NCI-H460 (cell line): ENCODE measurements at regions not wholly inside any gene's neighbourhood (a gene's known extent, or its start where the extent isn't known, plus 50 kb on each side); places are given as distances from the start of the nearest gene placed in this dataset.
"Not testable (repeated sequence)": the region's sequence is repeated elsewhere in the genome, so short reads cannot be mapped to it uniquely, and the experiment has no call there.

Source experiments
- DNase-seq: peaks from one replicate; pipeline ENCODE4 v3.0.0-alpha.2; 2016; ENCODE audit warnings: low read depth; ENCODE audit errors: extremely low read depth

GRCh38 chr3:11739706-11740105 lies 96.0 kb upstream of the VGLL4 start:
- no peak for DNase-seq

- no peak for DNase-seq
Observed at GRCh38 chr3:11739123-11739522, 95.4 kb upstream of the VGLL4 start.

GRCh38 chr3:11737742-11738141 lies 94.0 kb upstream of the VGLL4 start:
- DNase-seq: no peak

GRCh38 chr3:11736136-11736833 lies 92.6 kb upstream of the VGLL4 start:
- no peak for DNase-seq

GRCh38 chr3:11735638-11736037 lies 91.9 kb upstream of the VGLL4 start:
- no peak for DNase-seq

- not testable (repeated sequence) for DNase-seq
Observed at GRCh38 chr3:11735111-11735510, 91.4 kb upstream of the VGLL4 start.

GRCh38 chr3:11733914-11734313 lies 90.2 kb upstream of the VGLL4 start:
- no peak for DNase-seq

GRCh38 chr3:11727207-11727606 lies 83.5 kb upstream of the VGLL4 start:
- no peak for DNase-seq

- DNase-seq: no peak
Observed at GRCh38 chr3:11726146-11726545, 82.4 kb upstream of the VGLL4 start.

- not testable (repeated sequence) for DNase-seq
Observed at GRCh38 chr3:11725340-11725641, 81.6 kb upstream of the VGLL4 start.

- no peak for DNase-seq
Observed at GRCh38 chr3:11724615-11725339, 81.1 kb upstream of the VGLL4 start.

- DNase-seq: no peak
Observed at GRCh38 chr3:11721479-11721878, 77.8 kb upstream of the VGLL4 start.

- DNase-seq: no peak
Observed at GRCh38 chr3:11720917-11721411, 77.2 kb upstream of the VGLL4 start.

GRCh38 chr3:11720304-11720898 lies 76.7 kb upstream of the VGLL4 start:
- DNase-seq: peak; percentile 66

GRCh38 chr3:11719406-11720303 lies 75.9 kb upstream of the VGLL4 start:
- DNase-seq: peak; percentile 58

GRCh38 chr3:11718637-11719405 lies 75.1 kb upstream of the VGLL4 start:
- DNase-seq: no peak

GRCh38 chr3:11717768-11718636 lies 74.3 kb upstream of the VGLL4 start:
- DNase-seq: no peak

- DNase-seq: no peak
Observed at GRCh38 chr3:11717301-11717700, 73.6 kb upstream of the VGLL4 start.

- DNase-seq: no peak
Observed at GRCh38 chr3:11716573-11717290, 73.0 kb upstream of the VGLL4 start.
